Endothelial cell of umbilical vein (primary cell): ENCODE measurements at regions not wholly inside any gene's neighbourhood (a gene's known extent, or its start where the extent isn't known, plus 50 kb on each side); places are given as distances from the start of the nearest gene placed in this dataset.

Experiments used
- BruUV-seq: library from RNA; stranded (reverse); fragments of 400-500 nt; replicated peaks from 2 replicates; lab custom pipeline; 2021; lab: Mats Ljungman, UMichigan
- CTCF ChIA-PET: fragments of 300-600, 350-600 bp; sonication (Branson Sonifier 250); formaldehyde crosslinking; loops from one replicate; lab custom pipeline; 2021; ENCODE audit warnings: antibody characterized with exemption, inconsistent platforms; lab: Charles Lee
- POLR2A ChIA-PET: fragments of 300-600, 350-600 bp; sonication (Branson Sonifier 250); formaldehyde crosslinking; loops from one replicate; lab custom pipeline; 2021; ENCODE audit warnings: antibody characterized with exemption, inconsistent platforms; lab: Charles Lee
- DNase-seq: peaks from one replicate; pipeline ENCODE4 v3.0.0-alpha.2; 2011; ENCODE audit warnings: low read depth, low spot score
- FAIRE-seq: peaks from 2 replicates; lab custom pipeline; 2011; peaks lifted over from hg19 to GRCh38; lab: Jason Lieb, UNC
- H2AFZ ChIP-seq: 2 replicates; pipeline ENCODE4 v1.6.0; 2012; ENCODE audit warnings: low read depth, low read length, control low read depth, inconsistent platforms
- H3K27ac ChIP-seq: 2 replicates; pipeline ENCODE4 v1.5.1; 2011; ENCODE audit warnings: low read depth, mild to moderate bottlenecking, control low read depth, low read length, moderate library complexity; ENCODE audit not compliant: insufficient read depth
- H3K27me3 ChIP-seq, 2 experiments: 2 replicates each; pipeline versions ENCODE4 v1.6.0 to v1.6.1; 2011; ENCODE audit warnings: low read length in 2 of 2, mixed read lengths in 1 of 2; ENCODE audit not compliant: control insufficient read depth in 2 of 2, insufficient read depth in 2 of 2
- H3K36me3 ChIP-seq, 2 experiments: 2 replicates in 1 of 2; 3 replicates in 1 of 2; pipeline ENCODE4 v1.5.1; 2011; ENCODE audit warnings: low read length in 2 of 2, mild to moderate bottlenecking in 1 of 2, moderate library complexity in 1 of 2; ENCODE audit not compliant: control insufficient read depth in 2 of 2, insufficient read depth in 2 of 2; ENCODE audit errors: extremely low read depth in 1 of 2
- H3K4me1 ChIP-seq: 3 replicates; pipeline ENCODE4 v1.5.1; 2011; ENCODE audit warnings: mild to moderate bottlenecking, low read length; ENCODE audit not compliant: control insufficient read depth, insufficient read depth; ENCODE audit errors: extremely low read depth
- H3K4me2 ChIP-seq: 2 replicates; pipeline ENCODE4 v1.6.1; 2011; ENCODE audit warnings: low read length, control low read depth, mixed read lengths; ENCODE audit not compliant: insufficient read depth
- H3K4me3 ChIP-seq, 3 experiments: fragments of 200-600 bp in 1 of 3; sonication (generic), shearing (Covaris generic) in 1 of 3; replicated peaks in 1 of 3; 2 replicates each; pipeline ENCODE4 v1.5.1; 2011 to 2016; ENCODE audit warnings: control low read depth in 3 of 3, low read length in 3 of 3, mild to moderate bottlenecking in 2 of 3, inconsistent platforms in 1 of 3, low read depth in 1 of 3, moderate library complexity in 1 of 3; ENCODE audit not compliant: insufficient read depth in 1 of 3
- H3K79me2 ChIP-seq: 2 replicates; pipeline ENCODE4 v1.6.0; 2012; ENCODE audit warnings: low read length, inconsistent platforms; ENCODE audit not compliant: control insufficient read depth, insufficient read depth
- H3K9ac ChIP-seq: replicated peaks from 2 replicates; pipeline ENCODE3; 2011; ENCODE audit warnings: low read length, control low read depth; ENCODE audit not compliant: insufficient read depth; ENCODE audit errors: extremely low read depth
- H3K9me1 ChIP-seq: replicated peaks from 3 replicates; pipeline ENCODE4 v1.6.0; 2011; ENCODE audit warnings: mild to moderate bottlenecking, low read length; ENCODE audit not compliant: control insufficient read depth, insufficient read depth; ENCODE audit errors: extremely low read depth
- H3K9me3 ChIP-seq: replicated peaks from 2 replicates; pipeline ENCODE4 v1.5.1; 2012; ENCODE audit warnings: low read length, inconsistent platforms; ENCODE audit not compliant: control insufficient read depth, insufficient read depth
- H4K20me1 ChIP-seq: replicated peaks from 2 replicates; pipeline ENCODE3; 2011; ENCODE audit warnings: mild to moderate bottlenecking, low read length; ENCODE audit not compliant: control insufficient read depth, insufficient read depth; ENCODE audit errors: extremely low read depth
- EZH2 ChIP-seq: IDR thresholded peaks from 2 replicates; pipeline ENCODE4 v1.6.1; 2012; ENCODE audit warnings: borderline replicate concordance, low read depth, mild to moderate bottlenecking, moderate library complexity, low read length, inconsistent platforms; ENCODE audit not compliant: severe bottlenecking
- FOS ChIP-seq: IDR thresholded peaks from 2 replicates; pipeline ENCODE4 v1.6.1; 2011; ENCODE audit warnings: mild to moderate bottlenecking, low read length, moderate library complexity, borderline replicate concordance; ENCODE audit not compliant: insufficient read depth
- GATA2 ChIP-seq: IDR thresholded peaks from 2 replicates; pipeline ENCODE4 v1.7.0; 2011; ENCODE audit warnings: low read depth, mild to moderate bottlenecking, moderate library complexity, mixed read lengths, low read length; ENCODE audit not compliant: insufficient read length, insufficient read depth
- JUN ChIP-seq: IDR thresholded peaks from 2 replicates; pipeline ENCODE4 v1.6.1; 2011; ENCODE audit warnings: borderline replicate concordance, low read depth; ENCODE audit not compliant: insufficient read length, insufficient read depth
- MYC ChIP-seq: IDR thresholded peaks from one replicate; pipeline ENCODE4 v1.6.1; 2011; ENCODE audit warnings: mild to moderate bottlenecking, low read depth, low read length
- POLR2A ChIP-seq: IDR thresholded peaks from 2 replicates; pipeline ENCODE4 v1.6.1; 2012; ENCODE audit warnings: low read depth, mild to moderate bottlenecking, control low read depth, low read length
- POLR2AphosphoS5 ChIP-seq: IDR thresholded peaks from 2 replicates; pipeline ENCODE4 v1.6.1; 2012; ENCODE audit warnings: low read depth, mild to moderate bottlenecking, control low read depth, low read length, moderate library complexity; ENCODE audit not compliant: insufficient read depth
- dilution Hi-C: fragments of 300-500 bp; cut with MboI; formaldehyde crosslinking; loops from one replicate; pipeline ENCODE4 v1.15.0; 2019; ENCODE audit warnings: low sequenced_read_pairs; ENCODE audit not compliant: extremely low pct_ligation_motif_present
- intact Hi-C: fragments of 100-400 bp; cut with micrococcal nuclease; formaldehyde crosslinking; loops from one replicate; pipeline ENCODE4 v1.10.0; 2022
- TF ChIP-seq, protein P1 (sequence below): IDR thresholded peaks from 2 replicates; pipeline ENCODE4 v1.6.1; 2011; ENCODE audit not compliant: insufficient read depth, insufficient read length
- TF ChIP-seq, protein P2 (sequence below), 2 donors: IDR thresholded peaks; 1 replicate in 1 of 2; 2 replicates in 1 of 2; pipeline ENCODE4 v1.5.1; 2011; ENCODE audit warnings: low read length in 2 of 2, mild to moderate bottlenecking in 2 of 2, moderate library complexity in 2 of 2, control low read depth in 1 of 2, inconsistent platforms in 1 of 2, low read depth in 1 of 2; ENCODE audit not compliant: insufficient read depth in 1 of 2; ENCODE audit errors: extremely low read depth in 1 of 2

DNA sequence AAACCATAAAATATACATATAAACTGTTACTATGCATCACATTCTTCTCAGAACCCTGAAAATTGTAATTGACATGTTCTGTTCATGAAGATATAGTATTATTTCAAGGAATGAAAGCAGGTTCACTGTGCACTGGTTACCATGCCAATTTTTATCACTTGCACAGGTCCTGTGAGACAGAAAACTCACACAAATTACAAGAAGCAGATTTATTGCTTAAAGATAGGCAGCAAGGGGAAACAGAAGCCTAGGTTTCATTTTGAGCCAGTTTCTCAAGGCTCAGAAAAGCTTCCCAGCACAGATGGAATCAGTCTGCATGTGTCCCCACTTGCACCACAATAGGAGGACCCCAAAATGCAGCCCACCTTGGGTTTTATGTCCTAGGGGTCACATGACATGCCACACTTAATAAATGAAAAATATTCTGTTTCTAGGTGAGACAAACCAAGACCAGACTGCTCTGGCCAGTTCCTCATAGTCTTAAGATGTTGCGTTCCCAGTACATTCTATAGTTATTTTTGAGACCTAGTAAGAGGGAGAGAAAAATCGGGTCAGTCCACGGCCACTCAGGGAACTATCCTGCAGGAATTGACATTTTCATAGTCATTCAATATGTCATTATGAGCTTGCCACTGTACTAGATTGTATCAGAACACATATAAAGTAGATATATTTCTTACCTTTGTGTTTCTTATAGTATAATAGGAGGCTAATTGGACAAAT, 459.1 kb upstream of the ATXN8OS start:
- ChIA-PET CTCF (no interaction called here), POLR2A (no interaction called here)
- Histone ChIP-seq H3K4me3 (no peak overlapping the region), H3K9ac (no peak overlapping the region), H3K27ac (no peak overlapping the region), H4K20me1 (no peaks in the 10 kb centered on the region), H2AFZ (no peak overlapping the region), H3K79me2 (no peaks in the 10 kb centered on the region), H3K9me3 (peaks cover 3% of the 10 kb centered on the region), H3K27me3 (no peaks in the 10 kb centered on the region), H3K4me2 (no peak overlapping the region), H3K4me1 (no peaks in the 10 kb centered on the region), H3K36me3 (no peaks in the 10 kb centered on the region), H3K9me1 (no peaks in the 10 kb centered on the region)
- no peak for DNase-seq
- no peak for FAIRE-seq
- intact Hi-C loops (no loop called here), dilution Hi-C loops (no loop called here)
- BruUV-seq = no TSS peak
- TF ChIP-seq, protein P1, sequence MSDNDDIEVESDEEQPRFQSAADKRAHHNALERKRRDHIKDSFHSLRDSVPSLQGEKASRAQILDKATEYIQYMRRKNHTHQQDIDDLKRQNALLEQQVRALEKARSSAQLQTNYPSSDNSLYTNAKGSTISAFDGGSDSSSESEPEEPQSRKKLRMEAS = no peak
- TF ChIP-seq GATA2 (no peak), POLR2A (no peak), MYC (no peak), FOS (no peak), POLR2AphosphoS5 (no peak), JUN (no peak), EZH2 (no peak)
- TF ChIP-seq, protein P2, sequence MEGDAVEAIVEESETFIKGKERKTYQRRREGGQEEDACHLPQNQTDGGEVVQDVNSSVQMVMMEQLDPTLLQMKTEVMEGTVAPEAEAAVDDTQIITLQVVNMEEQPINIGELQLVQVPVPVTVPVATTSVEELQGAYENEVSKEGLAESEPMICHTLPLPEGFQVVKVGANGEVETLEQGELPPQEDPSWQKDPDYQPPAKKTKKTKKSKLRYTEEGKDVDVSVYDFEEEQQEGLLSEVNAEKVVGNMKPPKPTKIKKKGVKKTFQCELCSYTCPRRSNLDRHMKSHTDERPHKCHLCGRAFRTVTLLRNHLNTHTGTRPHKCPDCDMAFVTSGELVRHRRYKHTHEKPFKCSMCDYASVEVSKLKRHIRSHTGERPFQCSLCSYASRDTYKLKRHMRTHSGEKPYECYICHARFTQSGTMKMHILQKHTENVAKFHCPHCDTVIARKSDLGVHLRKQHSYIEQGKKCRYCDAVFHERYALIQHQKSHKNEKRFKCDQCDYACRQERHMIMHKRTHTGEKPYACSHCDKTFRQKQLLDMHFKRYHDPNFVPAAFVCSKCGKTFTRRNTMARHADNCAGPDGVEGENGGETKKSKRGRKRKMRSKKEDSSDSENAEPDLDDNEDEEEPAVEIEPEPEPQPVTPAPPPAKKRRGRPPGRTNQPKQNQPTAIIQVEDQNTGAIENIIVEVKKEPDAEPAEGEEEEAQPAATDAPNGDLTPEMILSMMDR (IDR thresholded peaks at IDR 0.05; ENCODE audit: extremely low read depth in 1 of 2, insufficient read depth in 1 of 2, low read depth in 1 of 2, low read length in 2 of 2) = no peak
